PC-3 (cell line): ENCODE measurements at regions not wholly inside any gene's neighbourhood (a gene's known extent, or its start where the extent isn't known, plus 50 kb on each side); places are given as distances from the start of the nearest gene placed in this dataset.

Source experiments
- CTCF ChIP-seq: fragments of 300-600 bp; sonication (generic); conservative IDR thresholded peaks from 2 replicates; pipeline ENCODE4 v1.5.1; 2017; ENCODE audit warnings: antibody characterized with exemption, low read depth, mild to moderate bottlenecking, low read length
- EZH2 ChIP-seq: fragments of 300-600 bp; sonication (generic); IDR thresholded peaks from one replicate; pipeline ENCODE4 v1.6.1; 2017; ENCODE audit warnings: antibody characterized with exemption, mild to moderate bottlenecking, low read length; ENCODE audit not compliant: unreplicated experiment
- EZH2phosphoT487 ChIP-seq: fragments of 300-600 bp; sonication (generic); IDR thresholded peaks from 2 replicates; pipeline ENCODE4 v1.6.1; 2018; ENCODE audit warnings: mild to moderate bottlenecking, antibody characterized with exemption, low read length, borderline replicate concordance

GRCh38 chr9:29637471-29638237 lies 2064.4 kb upstream of the C9orf72 start:
- no peak for TF ChIP-seq CTCF
- TF ChIP-seq EZH2 = no peak
- no peak for TF ChIP-seq EZH2phosphoT487
